ENCODE measurements at regions not wholly inside any gene's neighbourhood (a gene's known extent, or its start where the extent isn't known, plus 50 kb on each side); places are given as distances from the start of the nearest gene placed in this dataset.

DNA sequence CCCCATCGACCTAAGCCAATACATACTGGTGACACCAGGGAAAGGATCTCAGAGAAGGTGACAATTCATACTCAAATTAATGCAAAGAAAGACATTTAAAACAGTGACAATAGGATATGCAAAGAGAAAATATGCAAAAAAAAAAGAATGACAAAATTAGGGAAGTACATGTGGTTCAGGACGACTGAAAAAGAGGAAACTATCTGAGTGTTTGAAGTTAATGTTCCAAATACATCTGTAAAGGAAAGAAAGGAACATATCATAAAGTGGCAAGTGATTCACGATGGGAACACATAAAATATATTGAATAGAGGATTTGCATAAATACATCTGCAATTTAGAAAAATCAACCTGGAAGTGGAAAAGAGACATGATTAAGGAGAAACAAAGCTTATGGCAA is 441.4 kb downstream of the SLITRK5 start:
- no peak overlapping the region for H3K4me3 Mint-ChIP-seq
- no peaks in the 10 kb centered on the region for H3K9me3 Mint-ChIP-seq
- no peaks in the 10 kb centered on the region for H3K27me3 Mint-ChIP-seq (ENCODE audit: low read depth, poor library complexity)
- no peak for TF ChIP-seq CTCF (IDR thresholded peaks at IDR 0.05)
- no peak overlapping the region for H3K27ac Mint-ChIP-seq
- DNase-seq, result no peak
- H3K36me3 Mint-ChIP-seq (ENCODE audit: low read depth), result no peaks in the 10 kb centered on the region
- H3K4me1 Mint-ChIP-seq, result no peaks in the 10 kb centered on the region

DNA sequence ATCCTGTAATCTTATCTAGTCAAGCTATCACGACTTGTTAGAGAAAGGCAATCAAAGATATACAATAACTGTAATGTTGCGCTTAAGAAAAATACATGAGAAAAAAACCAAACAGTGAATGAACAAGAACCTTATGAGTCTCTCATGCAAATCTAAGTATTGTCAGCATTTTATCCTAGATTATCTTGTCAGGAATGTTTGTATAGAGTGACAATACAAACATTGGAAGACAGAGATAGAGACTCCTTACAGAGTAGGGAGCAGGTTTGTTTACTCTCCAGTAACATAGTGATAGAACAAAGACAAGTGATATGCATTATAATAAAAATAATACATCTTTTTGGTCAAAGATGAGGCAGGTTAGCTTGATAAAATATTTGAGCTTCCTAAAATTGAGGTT is 444.8 kb downstream of the SLITRK5 start:
- H3K27me3 Mint-ChIP-seq (ENCODE audit: low read depth, poor library complexity), result no peaks in the 10 kb centered on the region
- H3K9me3 Mint-ChIP-seq, result no peaks in the 10 kb centered on the region
- no peaks in the 10 kb centered on the region for H3K36me3 Mint-ChIP-seq (ENCODE audit: low read depth)
- no peaks in the 10 kb centered on the region for H3K4me1 Mint-ChIP-seq
- no peak overlapping the region for H3K4me3 Mint-ChIP-seq
- no peak for TF ChIP-seq CTCF (IDR thresholded peaks at IDR 0.05)
- no peak overlapping the region for H3K27ac Mint-ChIP-seq
- DNase-seq, result no peak

- H3K36me3 Mint-ChIP-seq (ENCODE audit: low read depth), result no peaks in the 10 kb centered on the region
- no peaks in the 10 kb centered on the region for H3K9me3 Mint-ChIP-seq
- DNase-seq, result no peak
- no peaks in the 10 kb centered on the region for H3K27me3 Mint-ChIP-seq (ENCODE audit: low read depth, poor library complexity)
- H3K4me1 Mint-ChIP-seq, result no peaks in the 10 kb centered on the region
- H3K4me3 Mint-ChIP-seq, result no peak overlapping the region
- no peak overlapping the region for H3K27ac Mint-ChIP-seq
- TF ChIP-seq CTCF (IDR thresholded peaks at IDR 0.05), result no peak
Observed at GRCh38 chr13:88118952-88119351, 447.8 kb downstream of the SLITRK5 start.

DNA sequence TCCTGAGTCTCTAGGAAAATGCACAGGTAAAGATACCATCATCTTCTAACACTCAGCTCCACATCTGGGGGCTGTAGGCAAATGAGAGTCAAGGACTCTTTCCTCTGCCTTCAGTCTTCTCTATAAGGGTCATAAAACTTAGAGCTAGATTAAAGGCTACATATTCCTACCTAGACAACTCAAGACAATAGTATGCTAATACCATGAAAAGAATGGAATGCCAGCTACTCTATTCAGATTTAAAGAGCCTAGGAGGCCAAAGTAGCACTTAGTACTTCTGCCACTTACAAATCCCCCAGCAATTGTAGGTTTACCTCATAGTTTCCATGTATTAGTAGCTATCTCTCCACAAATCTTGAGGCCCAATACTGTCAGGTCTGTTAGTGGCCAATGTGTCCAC is 453.0 kb downstream of the SLITRK5 start:
- no peaks in the 10 kb centered on the region for H3K27me3 Mint-ChIP-seq (ENCODE audit: low read depth, poor library complexity)
- TF ChIP-seq CTCF (IDR thresholded peaks at IDR 0.05), result no peak
- DNase-seq, result no peak
- no peaks in the 10 kb centered on the region for H3K4me1 Mint-ChIP-seq
- no peaks in the 10 kb centered on the region for H3K9me3 Mint-ChIP-seq
- no peak overlapping the region for H3K27ac Mint-ChIP-seq
- H3K36me3 Mint-ChIP-seq (ENCODE audit: low read depth), result no peaks in the 10 kb centered on the region
- H3K4me3 Mint-ChIP-seq, result no peak overlapping the region

DNA sequence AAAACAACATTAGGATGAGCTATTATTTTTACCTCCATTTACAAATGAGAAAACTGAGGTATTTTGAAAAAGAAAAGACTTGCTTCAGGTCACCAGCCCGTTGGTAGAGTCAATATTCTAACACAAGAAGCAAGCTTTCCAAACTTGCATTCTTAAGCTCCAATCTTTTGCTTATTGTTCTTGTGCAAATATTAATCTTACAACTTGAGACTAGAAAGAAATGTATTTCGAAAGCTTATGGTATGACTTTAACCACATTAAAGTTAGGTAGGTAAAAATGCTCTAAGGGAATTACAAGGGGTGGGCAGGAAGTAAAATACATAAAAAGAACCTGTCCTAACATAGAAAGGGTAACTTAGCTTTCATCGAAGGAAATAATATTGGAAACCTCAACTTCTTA is 453.9 kb downstream of the SLITRK5 start:
- Mint-ChIP-seq H3K27ac (no peak overlapping the region), H3K9me3 (no peaks in the 10 kb centered on the region), H3K4me1 (no peaks in the 10 kb centered on the region), H3K4me3 (no peak overlapping the region), H3K27me3 (ENCODE audit: low read depth, poor library complexity) (no peaks in the 10 kb centered on the region), H3K36me3 (ENCODE audit: low read depth) (no peaks in the 10 kb centered on the region)
- DNase-seq, result no peak
- no peak for TF ChIP-seq CTCF (IDR thresholded peaks at IDR 0.05)

- no peaks in the 10 kb centered on the region for H3K9me3 Mint-ChIP-seq
- no peak for DNase-seq
- no peak overlapping the region for H3K27ac Mint-ChIP-seq
- H3K36me3 Mint-ChIP-seq (ENCODE audit: low read depth), result no peaks in the 10 kb centered on the region
- H3K27me3 Mint-ChIP-seq (ENCODE audit: low read depth, poor library complexity), result no peaks in the 10 kb centered on the region
- H3K4me3 Mint-ChIP-seq, result no peak overlapping the region
- peaks cover 6% of the 10 kb centered on the region for H3K4me1 Mint-ChIP-seq
- no peak for TF ChIP-seq CTCF (IDR thresholded peaks at IDR 0.05)
Observed at GRCh38 chr13:88136098-88136790, 465.1 kb downstream of the SLITRK5 start.
